B cell (primary cell): ENCODE measurements at regions not wholly inside any gene's neighbourhood (a gene's known extent, or its start where the extent isn't known, plus 50 kb on each side); places are given as distances from the start of the nearest gene placed in this dataset.

Experiments used
- CTCF ChIP-seq: fragments of 200-600 bp; IDR thresholded peaks from one replicate; pipeline ENCODE4 v1.8.0; 2022; ENCODE audit warnings: antibody characterized with exemption, mild to moderate bottlenecking
- EZH2 ChIP-seq: IDR thresholded peaks from 2 replicates; pipeline ENCODE4 v1.6.1; 2012; ENCODE audit warnings: borderline replicate concordance, low read depth, mild to moderate bottlenecking, moderate library complexity, low read length; ENCODE audit not compliant: insufficient read depth, poor library complexity, severe bottlenecking

GRCh38 chr15:92521624-92522008, 127.9 kb downstream of the ST8SIA2 start:
- TF ChIP-seq CTCF (peak; percentile 36), EZH2 (no peak)
